ENCODE measurements at regions not wholly inside any gene's neighbourhood (a gene's known extent, or its start where the extent isn't known, plus 50 kb on each side); places are given as distances from the start of the nearest gene placed in this dataset.
"Not testable (repeated sequence)": the region's sequence is repeated elsewhere in the genome, so short reads cannot be mapped to it uniquely, and the experiment has no call there.

DNA sequence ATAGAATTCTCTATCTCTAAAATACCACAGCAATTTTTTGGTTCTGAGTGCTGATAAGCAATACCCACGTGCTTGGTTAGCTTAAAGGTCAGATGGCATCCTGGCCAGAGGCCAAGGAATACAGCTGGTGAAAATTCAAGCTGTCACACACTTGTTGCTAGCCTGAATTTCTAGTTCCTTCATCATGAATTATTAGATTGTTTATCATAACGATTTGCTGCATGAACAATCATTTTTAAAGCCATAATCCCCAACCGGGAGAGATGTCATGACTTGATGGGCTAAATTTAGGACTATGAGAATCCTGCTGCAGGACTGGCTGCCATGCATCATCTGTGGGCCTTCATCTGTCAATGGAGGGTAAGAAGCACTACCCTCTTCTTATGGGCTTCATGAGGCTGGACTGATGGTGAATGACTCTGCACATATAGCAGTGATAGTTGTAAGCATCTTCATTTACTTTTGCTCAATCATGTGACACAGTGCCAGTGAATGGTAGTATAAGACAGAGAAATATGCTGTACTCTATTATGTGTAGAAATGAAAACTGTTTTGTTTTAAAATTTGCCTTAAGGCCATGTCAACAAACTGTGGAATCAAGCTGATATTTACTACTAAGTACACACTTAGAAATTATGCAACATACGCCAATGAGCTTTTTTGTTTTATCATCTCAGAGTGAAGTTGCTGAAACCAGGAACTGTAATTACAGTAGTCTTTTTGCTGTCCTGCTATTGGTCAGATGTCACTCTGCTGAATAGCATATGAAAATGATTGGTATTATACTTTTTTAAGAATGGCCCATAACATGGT lies 80.5 kb upstream of the RALGPS2 start:
- peak; percentile 27 for DNase-seq

DNA sequence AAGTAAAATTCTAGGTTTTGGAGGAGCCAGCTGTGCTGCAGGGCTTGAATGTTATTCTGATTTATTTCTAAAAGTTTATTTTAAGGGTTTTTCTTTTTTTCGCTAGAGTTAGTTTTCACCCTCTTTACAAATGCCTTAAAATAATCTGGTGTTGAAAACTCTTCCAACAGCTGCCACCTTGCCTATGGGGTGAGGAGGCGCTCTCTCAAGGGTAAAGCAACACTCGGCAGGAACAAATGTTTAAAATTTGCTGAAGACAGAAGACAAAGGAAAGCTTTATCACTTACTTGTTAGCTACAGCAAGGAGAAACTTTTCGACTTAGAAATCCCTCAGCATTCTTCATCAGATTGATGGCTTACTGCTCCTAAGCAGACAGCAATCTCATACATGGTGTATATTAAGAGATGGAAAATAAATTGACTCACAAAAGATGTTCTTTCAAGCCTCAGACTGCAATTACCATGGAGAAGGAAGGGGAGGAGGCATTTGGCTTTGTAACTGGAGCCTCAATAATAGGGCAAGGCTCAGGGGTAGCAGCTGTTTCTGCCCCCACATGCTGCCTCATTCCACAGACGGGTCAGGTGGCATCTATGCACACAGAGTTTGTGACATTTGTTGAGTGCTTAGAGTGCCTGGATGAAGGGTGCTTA lies 79.8 kb upstream of the RALGPS2 start:
- DNase-seq = peak; percentile 39

DNA sequence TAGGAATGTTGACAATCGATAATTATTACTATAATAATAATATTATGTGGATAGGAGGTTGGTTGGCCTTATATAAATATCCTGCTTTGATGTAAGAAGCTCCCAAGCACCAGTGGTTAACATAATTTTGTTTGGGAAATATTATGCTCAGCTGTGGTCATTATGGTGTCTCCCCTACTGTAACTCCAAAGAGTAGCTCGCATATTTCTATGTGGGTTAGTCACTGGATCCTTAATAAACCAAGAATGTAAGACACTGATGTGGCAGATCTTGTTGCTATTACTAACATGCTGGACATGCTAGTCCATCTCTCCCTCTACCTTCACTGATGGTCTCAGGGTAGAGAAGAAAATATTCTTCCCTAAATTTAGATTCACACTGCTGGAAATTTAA lies 79.2 kb upstream of the RALGPS2 start:
- peak; percentile 94 for DNase-seq

DNA sequence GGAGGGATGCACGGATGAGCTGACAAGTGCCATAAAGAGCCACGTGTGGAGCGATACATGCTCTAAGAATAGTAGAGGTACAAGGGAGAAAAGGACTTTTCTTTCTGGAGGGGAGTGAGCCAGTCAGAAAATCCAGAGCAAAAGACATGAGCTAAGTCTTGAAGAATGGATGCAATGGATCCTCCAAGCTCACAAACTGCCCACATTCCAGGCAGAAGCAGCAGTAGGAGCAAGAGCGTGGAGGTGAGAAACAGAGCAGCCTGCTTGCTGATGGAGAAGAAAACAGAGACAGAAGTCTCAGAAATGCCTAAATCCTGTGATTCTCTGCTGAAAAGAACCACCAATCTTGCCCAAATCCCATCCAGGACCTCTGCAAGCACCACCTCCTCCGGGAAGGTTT lies 78.2 kb upstream of the RALGPS2 start:
- DNase-seq = peak; percentile 38

DNA sequence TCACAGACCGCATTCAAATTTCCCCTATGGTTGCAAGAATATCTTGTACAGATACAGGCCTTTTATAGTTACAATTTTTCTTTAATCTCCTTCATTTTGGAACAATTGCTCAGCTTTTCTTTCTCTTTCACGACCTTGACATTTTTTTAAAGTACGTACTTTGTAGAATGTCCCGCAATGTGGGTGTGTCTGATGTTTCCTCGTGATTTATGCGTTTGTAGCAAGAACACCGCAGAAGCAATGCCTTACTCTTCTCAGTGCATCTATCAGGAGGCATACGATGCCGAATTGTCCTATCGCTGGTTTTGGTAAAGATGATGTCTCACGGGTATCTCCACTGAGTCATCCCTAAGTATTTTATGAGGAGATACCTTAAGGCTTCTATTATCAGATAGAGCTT lies 76.9 kb upstream of the RALGPS2 start:
- no peak for DNase-seq

- peak; percentile 72 for DNase-seq
Observed at GRCh38 chr1:178649582-178650350, 75.3 kb upstream of the RALGPS2 start.

DNA sequence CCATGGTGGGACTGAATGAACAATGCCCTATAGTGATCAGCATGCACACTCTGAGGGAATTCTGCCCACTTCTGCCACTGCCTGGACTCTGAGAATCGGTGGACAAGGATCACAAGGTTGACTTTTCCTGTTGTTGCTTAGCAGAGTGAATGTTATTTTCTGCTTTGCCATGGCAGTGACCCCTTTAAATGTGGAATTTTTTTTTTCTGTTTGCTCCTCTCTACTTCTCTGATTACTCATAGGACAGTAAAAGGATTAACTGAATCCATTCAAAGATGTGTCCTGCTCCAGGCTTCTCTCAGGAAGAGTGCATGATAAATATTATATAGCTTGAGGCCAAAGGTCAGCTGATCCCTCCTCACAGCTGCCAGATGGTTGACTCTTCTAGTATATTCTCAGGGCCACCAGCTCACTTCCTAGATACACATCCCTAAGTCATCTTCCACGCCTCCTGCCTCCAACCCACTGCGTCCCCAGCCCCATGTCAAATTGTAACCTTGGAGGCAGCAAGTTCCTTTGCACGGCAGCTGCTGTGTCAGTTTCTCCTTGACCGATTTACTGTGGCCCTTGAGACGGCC lies 74.0 kb upstream of the RALGPS2 start:
- peak; percentile 46 for DNase-seq

- DNase-seq = peak; percentile 24
Observed at GRCh38 chr1:178651742-178652141, 73.3 kb upstream of the RALGPS2 start.

DNA sequence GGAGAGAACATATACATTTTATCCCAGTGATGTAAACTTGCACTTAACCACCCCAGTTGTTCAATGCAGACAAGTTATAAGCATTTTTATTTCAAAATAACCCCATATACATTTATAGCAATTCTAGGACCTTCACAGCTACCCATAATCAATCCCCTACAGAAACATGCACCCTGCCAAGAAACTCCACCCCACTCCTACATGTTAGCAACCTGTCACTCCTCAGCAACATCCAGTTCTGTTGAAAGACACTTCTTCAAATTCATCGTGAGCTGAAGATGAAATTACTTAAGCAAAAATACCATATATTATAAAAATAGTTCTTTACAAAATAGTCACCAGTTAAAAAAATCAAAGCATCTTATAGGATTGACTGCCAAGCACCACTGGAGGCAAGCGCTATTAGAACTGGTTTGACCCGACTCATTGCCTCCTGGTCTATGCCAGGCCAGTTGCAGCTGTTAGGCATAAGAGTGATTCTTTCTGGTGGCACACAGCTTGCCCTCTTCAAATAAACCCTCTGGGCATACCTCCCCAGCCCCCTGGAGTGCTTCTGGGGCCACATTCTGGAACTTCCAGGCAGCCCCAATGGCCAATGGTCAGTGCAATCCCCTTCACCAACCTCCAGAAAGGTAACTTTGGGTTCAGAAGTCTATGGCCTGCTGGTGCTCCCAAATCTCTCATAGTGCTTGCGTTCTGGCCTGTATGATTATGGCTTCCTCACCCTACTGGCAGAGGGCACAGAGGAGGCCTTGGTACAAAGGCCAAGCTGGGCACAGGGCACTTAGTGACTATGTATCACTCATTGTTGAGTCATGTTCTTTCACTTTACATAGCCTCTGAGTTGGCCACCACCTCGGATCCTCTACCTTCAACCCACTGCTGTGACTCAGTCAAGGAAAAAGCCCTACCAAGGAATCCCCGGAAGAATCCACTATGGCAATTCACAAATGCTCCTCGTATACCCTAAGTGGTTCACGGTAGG lies 72.2 kb upstream of the RALGPS2 start:
- peak; percentile 39 for DNase-seq

DNA sequence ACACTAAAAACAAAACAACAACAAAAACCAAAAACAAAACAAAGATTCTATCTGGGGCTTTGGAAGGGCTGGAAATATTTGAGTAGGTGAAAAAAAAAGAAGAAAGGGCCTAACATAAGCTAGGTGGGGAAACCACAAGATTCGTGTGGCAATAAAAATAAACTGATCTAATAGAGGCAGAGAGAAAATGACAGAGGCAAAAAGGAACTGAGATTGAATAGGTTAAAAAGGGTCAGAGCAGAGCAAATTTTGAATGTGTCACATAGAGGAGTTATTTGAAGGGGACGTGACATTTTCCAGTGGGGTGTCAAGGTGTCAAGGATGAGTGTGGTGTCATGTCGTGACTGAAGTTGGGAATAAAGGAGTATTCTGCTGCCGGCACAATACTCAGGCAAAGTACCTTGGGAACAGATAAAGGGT lies 65.2 kb upstream of the RALGPS2 start:
- no peak for DNase-seq

DNA sequence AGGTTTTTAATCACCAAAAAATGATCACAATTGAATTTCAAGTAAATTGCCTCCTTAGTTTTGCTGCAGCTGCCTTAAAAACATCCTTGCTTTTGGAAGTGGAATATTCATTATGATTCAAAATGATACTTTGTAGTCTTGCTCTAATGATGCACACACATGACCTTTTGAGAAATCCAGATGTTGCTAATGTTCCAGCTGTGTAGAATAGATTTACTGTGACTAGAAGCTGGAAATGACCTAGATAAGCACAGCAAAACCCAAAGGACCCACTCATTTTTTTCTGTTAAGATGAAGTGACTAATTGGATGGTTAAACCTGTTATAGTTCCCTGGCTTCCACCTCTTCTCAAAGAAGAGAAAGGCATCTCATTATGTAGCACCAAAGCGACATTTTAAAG lies 64.6 kb upstream of the RALGPS2 start:
- DNase-seq = no peak

GRCh38 chr1:178664278-178664677 lies 60.8 kb upstream of the RALGPS2 start:
- DNase-seq = no peak

DNA sequence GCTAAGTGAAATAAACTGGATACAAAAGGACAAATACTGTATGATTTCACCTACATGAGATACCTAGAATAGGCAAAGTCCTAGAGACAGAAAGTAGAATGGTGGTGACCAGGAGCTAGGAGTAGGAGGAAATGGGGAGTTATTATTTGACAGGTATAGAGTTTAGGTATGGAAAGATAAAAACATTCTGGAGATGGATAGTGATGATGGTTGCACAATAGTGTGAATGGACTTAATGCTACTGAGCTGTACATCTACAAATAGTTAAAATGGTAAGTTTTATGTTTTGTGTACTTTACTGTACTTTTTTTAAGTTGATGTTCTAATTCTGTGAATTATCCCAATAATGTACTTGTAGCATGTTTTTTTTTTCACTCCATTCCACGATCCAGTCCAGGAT lies 59.5 kb upstream of the RALGPS2 start:
- DNase-seq = no peak

DNA sequence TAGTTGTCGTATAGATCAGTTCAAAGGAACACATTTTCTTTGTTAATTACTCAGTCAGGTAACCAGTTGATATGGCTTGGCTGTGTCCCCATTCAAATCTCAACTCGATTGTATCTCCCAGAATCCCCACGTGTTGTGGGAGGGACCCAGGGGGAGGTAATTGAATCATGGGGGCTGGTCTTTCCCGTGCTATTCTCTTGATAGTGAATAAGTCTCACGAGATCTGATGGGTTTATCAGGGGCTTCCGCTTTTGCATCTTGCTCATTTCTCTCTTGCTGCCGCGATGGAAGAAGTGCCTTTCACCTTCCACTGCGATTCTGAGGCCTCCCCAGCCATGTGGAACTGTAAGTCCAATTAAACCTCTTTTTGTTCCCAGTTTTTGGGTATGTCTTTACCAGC lies 58.2 kb upstream of the RALGPS2 start:
- DNase-seq = not testable (repeated sequence)

GRCh38 chr1:178672434-178672833 lies 52.6 kb upstream of the RALGPS2 start:
- DNase-seq = no peak

- DNase-seq = not testable (repeated sequence)
Observed at GRCh38 chr1:178674559-178674958, 50.5 kb upstream of the RALGPS2 start.

All from fibroblast of skin of right biceps (primary cell).